D341Med (cell line): ENCODE measurements at regions not wholly inside any gene's neighbourhood (a gene's known extent, or its start where the extent isn't known, plus 50 kb on each side); places are given as distances from the start of the nearest gene placed in this dataset.
A peak's percentile ranks its signal among the peaks of the same experiment; 100 is the strongest.
"Not testable (repeated sequence)": the region's sequence is repeated elsewhere in the genome, so short reads cannot be mapped to it uniquely, and the experiment has no call there.

ENCODE experiments used
- DNase-seq: peaks from one replicate; pipeline ENCODE4 v3.0.0; 2012; ENCODE audit warnings: low spot score

GRCh38 chr11:97871816-97872215, 1148.9 kb upstream of the CNTN5 start:
- no peak for DNase-seq

GRCh38 chr11:97880209-97880608, 1140.5 kb upstream of the CNTN5 start:
- no peak for DNase-seq

DNA sequence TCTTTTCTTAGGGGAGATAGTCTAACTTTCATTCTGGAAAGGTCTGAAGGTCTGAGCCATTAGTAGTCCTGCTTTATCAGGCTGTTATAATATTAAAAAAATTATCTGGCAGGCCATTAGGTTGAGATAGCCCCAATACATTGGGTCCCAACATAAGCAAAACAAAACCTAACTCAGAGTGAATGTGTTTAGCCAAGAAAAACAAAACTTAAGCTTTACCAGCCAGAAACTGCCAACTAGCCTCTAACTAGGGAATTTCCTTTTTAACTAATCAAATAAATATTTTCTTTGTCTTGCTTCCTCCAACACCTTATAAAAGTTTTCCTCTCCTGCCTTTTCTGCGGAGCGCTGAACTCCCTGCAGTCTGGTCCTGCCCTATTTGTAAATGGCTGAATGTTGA, 1137.7 kb upstream of the CNTN5 start:
- DNase-seq: no peak

DNA sequence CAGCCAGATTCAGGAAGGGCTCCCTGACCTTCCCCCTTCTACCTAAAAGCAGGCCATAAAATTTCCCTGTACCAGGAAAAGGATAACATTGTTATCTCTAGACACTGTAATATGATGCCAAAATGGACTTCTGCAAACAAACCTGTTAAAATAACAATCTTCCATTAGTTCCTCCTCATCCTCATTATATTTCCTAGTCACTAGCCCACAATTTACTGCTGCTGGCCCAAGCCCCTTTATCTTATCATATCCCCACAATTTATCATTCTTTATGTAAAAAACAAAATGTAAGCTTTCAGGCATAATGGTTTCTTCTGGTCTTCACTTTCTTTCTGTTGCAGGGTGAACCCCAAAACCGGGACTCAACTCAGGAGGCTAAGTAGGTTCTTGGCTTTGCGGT, 1132.1 kb upstream of the CNTN5 start:
- no peak for DNase-seq

DNA sequence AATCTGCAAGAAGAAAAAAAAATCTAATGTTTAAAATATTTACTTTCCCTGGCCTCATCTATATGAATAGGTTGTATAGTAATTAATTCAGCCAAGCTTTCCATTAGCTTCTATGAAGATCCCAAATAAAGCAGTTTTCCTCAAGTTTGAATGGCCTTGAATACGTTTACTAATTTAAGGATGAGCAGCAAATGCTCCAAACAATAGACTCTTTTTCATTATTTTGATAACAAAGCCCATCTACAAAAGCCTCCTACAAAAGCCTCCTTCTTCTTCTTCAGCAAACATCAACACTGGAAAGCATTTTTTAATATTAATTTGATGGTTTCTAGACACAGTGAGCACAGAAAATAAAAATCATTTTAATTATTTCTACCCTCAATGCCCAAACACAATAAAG, 1130.3 kb upstream of the CNTN5 start:
- no peak for DNase-seq

DNA sequence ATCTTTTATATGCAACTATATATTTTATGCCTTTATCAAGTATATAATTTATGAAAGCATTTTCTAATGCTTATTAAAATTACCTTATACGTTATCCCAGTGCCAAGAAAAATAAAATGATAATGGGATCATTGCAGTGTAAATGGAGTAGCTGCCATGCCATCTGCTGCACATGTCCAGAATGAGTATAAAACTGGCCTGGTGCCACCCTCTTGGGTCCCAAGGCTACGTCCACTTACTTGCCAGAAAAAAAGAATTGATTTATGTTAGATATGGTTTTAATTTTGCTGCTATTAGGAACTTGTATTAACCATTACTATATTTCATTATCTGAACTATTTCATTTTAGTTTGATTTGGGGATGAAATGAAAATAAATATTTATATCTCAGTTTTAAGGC, 1127.1 kb upstream of the CNTN5 start:
- peak; percentile 21 for DNase-seq

DNA sequence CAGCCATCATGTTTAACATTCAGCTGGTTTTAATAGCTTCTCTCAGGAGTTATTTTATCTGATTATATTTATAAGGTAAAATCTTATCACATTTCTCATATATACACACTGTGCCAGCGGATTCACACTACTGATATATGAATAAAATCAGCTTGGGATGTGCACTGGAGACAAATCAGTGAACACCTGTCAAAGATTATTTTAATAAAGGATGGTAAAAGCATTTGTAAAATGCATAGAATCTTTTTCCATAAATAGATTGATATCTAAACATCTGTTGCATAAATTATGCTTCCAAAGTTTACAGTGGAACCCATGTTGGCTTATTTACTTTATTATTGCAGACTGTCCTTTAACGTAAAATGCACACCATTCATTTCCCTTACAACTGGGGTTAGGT, 1125.8 kb upstream of the CNTN5 start:
- DNase-seq: no peak

- DNase-seq: no peak
Observed at GRCh38 chr11:97895572-97895971, 1125.2 kb upstream of the CNTN5 start.

GRCh38 chr11:97902828-97903227, 1117.9 kb upstream of the CNTN5 start:
- no peak for DNase-seq

GRCh38 chr11:97905101-97905500, 1115.6 kb upstream of the CNTN5 start:
- no peak for DNase-seq

GRCh38 chr11:97905671-97906070, 1115.1 kb upstream of the CNTN5 start:
- no peak for DNase-seq

GRCh38 chr11:97908354-97908753, 1112.4 kb upstream of the CNTN5 start:
- no peak for DNase-seq

DNA sequence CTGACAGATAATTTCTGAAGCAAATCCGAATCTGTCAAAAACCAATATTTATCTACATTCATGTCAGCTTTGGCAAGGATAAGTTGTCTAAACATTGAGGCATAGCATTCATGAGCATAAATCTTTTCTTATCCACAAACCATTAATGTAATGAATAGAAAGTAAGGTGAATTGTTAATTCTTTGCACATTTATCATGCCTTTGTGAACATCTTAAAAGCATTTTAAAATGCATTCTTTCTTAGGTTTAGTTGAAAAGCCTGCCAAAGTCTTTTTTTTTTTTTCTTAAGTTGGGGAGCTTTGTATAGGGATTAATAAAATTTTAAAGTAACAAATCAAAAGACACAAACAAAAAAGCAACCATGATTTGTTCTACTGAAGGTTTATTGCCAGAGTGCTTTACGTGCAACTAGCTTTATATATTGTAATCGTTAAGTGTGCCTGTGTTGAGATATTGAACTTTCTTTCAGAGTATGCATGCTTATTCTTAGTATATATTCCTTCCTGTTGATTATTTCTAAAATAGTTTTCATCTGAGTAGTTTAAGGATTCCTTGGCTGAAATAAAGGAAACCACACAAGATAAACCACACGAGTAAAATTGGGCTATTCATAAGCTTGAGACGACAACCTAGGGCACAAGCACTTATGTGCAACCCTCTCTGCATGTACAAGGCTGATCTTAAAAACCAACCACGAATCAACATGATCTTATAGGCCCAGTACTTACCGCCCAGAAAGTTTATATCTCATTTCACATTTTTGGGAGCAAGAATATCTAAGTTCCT, 1110.9 kb upstream of the CNTN5 start:
- DNase-seq: no peak

- DNase-seq: no peak
Observed at GRCh38 chr11:97912629-97913028, 1108.1 kb upstream of the CNTN5 start.

GRCh38 chr11:97922933-97923332, 1097.8 kb upstream of the CNTN5 start:
- not testable (repeated sequence) for DNase-seq

GRCh38 chr11:97934572-97935208, 1086.1 kb upstream of the CNTN5 start:
- DNase-seq: no peak

DNA sequence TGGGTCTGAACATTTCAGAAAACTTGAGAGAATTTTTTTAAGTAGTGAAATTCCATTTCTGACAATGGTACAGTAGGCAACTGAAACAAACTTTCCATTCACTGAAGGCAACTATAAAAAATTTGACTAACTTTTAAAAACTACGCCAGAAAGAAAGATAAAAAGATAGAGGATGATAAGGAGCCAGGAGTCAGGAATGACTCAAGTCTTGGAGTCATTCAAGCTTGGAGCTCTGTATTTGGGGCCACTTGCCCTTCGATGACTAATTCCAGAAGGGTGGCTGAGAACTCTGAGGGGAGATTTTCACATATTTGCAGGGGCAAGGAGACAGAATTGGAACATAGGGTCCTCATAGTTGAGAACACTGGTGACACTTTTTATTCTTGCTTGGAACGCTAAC, 1083.2 kb upstream of the CNTN5 start:
- no peak for DNase-seq

- no peak for DNase-seq
Observed at GRCh38 chr11:97938789-97939188, 1082.0 kb upstream of the CNTN5 start.

DNA sequence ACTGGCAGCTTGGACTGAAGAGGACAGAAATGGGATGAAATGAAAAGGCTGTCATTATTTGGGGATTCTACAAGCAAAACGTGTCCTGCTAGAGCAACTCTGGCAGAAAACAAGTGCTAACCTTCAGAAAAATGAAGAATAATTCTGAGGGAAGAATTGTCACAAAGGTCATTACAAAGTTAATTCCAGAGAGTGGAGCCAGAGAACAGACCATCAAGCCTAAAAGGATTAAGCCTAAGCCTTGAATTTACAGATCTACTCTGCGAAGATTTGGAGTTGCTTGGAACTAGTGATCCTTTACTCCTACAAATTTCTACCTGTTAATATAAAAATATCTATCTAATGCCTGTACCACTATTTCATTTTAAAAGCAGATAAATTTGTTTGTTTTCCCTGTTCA, 1077.3 kb upstream of the CNTN5 start:
- no peak for DNase-seq

- DNase-seq: no peak
Observed at GRCh38 chr11:97948793-97949192, 1072.0 kb upstream of the CNTN5 start.

DNA sequence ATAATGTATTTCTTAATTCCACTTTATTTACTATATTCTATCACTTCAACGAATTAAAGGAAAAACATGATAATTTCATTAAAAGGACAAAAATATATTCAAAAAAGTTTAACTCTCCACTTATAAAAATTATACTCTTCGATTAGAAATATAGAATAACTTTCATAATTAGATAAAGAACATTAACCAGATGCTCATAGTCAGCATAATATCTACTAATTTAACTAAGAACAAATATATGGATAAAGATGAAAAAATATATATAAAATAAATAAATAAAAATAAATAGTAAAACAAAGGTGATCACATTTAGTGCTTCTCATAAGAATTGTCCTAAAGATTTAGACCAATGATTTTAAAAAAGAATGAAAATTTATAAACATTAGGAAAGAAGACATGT, 1065.2 kb upstream of the CNTN5 start:
- no peak for DNase-seq

DNA sequence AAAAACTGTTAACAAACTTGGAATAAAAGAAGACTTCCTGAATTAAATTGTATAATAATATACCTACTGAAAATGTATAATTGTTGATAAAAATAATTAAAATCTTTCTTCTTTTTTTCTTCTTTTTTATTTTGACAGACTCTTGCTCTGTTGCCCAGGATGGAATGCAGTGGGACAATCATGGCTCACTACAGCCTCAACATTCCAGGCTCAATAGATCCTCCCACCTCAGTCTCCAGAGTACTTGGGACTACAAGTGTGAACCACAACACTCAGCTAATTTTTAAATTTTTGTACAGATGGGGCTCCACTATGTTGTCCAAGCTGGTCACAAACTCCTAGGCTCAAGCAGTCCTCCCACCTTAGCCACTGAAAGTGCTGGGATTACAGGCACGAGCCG, 1063.8 kb upstream of the CNTN5 start:
- no peak for DNase-seq

GRCh38 chr11:97961431-97961830, 1059.3 kb upstream of the CNTN5 start:
- DNase-seq: no peak

DNA sequence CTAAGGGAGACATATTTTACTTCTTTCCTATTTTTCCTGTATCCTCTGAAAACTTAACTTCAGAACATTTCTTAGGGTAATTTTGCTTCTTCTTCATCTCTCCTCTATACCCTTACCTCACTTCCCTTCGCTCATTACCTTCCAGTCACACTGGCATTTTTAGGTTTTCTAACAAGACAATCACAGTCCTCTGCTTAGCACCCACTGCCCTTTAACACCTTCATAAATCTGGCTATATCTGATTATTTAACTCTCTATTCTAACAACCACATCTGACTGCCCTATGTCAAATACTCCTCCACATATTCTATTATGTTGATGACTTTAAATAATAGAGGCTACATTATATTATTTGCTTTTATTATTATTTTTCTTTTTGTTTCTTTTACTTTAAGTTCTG, 1058.0 kb upstream of the CNTN5 start:
- no peak for DNase-seq
